NCI-H345 treated with DMSO at 0.1 percent for 48 hours (cell line): ENCODE measurements at regions not wholly inside any gene's neighbourhood (a gene's known extent, or its start where the extent isn't known, plus 50 kb on each side); places are given as distances from the start of the nearest gene placed in this dataset.
"Not testable (repeated sequence)": the region's sequence is repeated elsewhere in the genome, so short reads cannot be mapped to it uniquely, and the experiment has no call there.

Source experiments
- DNase-seq: peaks from one replicate; lab custom pipeline; 2025; ENCODE audit not compliant: unreplicated experiment; lab: John Stamatoyannopoulos, UW

DNA sequence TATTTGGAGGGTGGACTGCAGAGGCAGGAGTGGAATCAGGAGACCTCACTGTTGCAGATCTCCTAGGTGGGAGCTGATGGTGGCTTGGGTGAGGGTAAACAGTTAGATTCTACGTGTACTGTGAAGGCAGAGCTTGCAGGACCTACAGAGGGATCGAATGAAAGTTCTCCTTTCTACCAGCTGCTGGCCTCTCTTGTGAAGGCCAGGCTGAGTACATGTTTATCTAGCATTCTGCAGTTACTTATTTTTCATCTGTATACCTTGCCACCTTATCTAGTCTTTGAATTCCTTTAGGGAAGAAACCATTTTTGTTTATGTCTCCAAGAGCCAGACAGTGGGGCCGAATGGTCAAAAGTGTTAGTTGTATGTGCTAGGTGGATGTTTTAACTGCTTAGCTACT lies 57.6 kb downstream of the PTTG1 start:
- no peak for DNase-seq

GRCh38 chr5:160479926-160480325 lies 58.3 kb downstream of the PTTG1 start:
- no peak for DNase-seq

GRCh38 chr5:160480652-160481051 lies 59.0 kb downstream of the PTTG1 start:
- no peak for DNase-seq

DNA sequence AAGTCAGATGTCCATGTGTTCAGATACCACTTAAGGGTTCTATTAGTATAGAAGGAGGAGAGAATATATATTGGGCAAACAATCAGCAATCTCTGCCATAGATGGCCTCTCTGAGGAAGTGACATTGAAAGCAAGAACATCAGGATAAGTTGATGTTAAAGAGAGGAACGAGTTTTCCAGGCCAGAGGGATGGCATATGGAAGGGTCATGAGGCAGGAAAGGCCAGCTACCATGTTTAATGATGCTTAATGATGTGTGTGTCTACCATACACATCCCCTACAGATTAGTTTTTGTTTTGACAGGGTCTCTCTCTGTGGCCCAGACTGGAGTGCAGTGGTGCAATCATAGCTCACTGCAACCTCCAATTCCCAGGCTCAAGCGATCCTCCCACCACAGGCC lies 63.0 kb downstream of the PTTG1 start:
- DNase-seq, result no peak

DNA sequence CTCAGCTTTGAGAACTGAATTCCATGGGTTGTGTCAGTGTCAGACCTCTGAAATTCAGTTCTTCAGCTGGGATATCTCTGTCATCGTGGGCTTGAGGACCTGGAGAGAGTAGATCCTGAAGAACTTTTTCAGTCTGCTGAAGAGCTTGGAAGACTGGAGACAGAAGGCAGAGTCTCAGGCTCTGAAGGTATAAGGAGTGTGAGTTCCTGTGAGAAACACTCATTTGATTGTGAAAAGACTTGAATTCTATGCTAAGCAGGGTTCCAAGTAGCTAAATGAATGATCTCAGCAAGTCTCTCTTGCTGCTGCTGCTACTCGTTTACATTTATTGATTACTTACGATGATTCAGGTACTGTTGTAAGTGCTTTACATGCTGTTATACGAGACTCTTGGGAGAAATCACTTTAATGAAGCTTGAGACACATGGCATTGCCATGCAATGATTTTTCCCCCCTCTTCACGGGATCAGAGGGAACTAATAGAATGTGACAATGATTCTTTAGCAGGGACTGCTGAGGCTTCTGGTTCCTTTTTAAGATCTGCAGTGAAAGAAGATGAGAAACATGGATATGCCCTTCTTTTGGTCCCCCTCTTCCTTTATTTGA lies 63.8 kb downstream of the PTTG1 start:
- no peak for DNase-seq

- DNase-seq, result no peak
Observed at GRCh38 chr5:160486573-160486972, 64.9 kb downstream of the PTTG1 start.

GRCh38 chr5:160488394-160489325 lies 67.0 kb downstream of the PTTG1 start:
- DNase-seq, result no peak

DNA sequence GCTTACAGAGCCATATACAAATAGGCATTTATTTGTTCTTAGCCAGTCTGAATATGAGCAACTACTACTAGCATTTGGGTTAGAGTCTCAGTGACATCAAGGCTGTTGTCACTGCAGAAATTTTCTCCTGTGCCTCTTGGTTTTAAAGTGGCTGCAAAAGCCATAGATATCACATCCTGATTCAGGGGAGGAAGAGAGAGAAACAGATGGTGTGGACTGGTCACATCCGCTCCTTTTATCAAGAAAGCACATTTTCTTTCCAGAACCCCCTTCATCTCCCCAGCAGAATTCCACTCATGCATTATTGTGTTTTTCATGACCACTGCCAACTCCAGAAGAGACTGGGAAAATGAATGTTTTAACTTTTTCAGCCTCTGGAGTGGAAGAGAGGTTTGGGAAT lies 69.8 kb downstream of the PTTG1 start:
- no peak for DNase-seq

GRCh38 chr5:160492565-160492964 lies 70.9 kb downstream of the PTTG1 start:
- DNase-seq, result no peak

- DNase-seq, result no peak
Observed at GRCh38 chr5:160493806-160494338, 72.2 kb downstream of the PTTG1 start.

DNA sequence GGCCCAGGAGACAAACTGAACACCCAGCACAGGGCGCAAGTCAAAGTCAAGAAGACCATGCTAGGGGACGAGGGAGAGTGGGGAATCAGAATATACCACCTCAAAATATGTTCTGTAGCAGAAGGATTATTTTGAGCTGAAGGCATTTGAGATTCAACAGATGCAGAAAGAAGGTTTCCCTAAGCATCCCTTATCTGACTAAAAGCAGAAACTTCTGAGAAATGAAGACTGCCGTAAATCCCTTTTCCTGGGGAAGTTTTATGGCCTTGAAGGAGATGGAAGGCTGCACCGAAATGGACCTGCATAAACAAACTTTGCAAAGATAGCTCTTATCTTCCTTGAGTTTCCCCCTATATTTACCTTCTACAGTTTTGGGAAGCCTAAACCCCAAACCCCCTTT lies 72.8 kb downstream of the PTTG1 start:
- no peak for DNase-seq

DNA sequence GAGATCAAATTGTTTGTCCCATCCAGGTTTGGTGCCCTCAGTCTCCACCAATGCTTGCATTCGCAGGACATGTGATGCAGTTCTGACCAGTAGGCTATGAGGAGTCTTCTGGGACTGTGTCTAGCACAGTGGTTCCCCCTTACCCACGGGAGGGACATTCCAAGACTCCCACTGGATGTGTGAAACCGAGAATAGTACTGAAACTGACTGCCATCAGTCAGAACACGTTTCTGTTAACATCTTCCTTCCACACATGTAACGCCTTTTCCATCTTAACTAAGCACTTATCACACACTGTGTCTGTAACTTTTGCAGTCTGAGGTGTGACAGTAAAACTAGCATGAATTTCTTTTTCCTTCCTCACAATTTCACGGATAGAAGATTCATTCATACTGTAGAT lies 74.7 kb downstream of the PTTG1 start:
- DNase-seq, result no peak

GRCh38 chr5:160496784-160497183 lies 75.1 kb downstream of the PTTG1 start:
- DNase-seq, result no peak

GRCh38 chr5:160497878-160498277 lies 76.2 kb downstream of the PTTG1 start:
- no peak for DNase-seq

DNA sequence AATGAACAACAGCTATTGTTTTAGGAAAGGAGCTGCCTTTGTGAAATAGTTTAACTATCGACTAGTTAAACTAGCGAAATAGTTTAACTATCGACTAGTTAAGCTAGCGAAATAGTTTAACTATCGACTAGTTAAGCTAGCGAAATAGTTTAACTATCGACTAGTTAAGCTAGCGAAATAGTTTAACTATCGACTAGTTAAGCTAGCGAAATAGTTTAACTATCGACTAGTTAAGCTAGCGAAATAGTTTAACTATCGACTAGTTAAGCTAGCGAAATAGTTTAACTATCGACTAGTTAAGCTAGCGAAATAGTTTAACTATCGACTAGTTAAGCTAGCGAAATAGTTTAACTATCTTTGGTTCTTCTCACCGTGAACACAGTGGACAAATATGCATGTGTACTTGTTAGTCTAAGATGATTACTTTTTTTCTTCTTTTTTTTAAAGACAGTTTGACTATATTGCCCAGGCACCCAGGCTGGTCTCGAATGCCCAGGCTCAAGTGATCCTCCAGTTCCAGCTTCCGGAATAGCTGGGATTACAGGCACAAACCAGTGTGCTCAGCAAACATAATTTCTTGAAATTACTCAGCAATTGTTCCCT lies 76.9 kb downstream of the PTTG1 start:
- DNase-seq, result not testable (repeated sequence)

- DNase-seq, result no peak
Observed at GRCh38 chr5:160500786-160501779, 79.4 kb downstream of the PTTG1 start.

DNA sequence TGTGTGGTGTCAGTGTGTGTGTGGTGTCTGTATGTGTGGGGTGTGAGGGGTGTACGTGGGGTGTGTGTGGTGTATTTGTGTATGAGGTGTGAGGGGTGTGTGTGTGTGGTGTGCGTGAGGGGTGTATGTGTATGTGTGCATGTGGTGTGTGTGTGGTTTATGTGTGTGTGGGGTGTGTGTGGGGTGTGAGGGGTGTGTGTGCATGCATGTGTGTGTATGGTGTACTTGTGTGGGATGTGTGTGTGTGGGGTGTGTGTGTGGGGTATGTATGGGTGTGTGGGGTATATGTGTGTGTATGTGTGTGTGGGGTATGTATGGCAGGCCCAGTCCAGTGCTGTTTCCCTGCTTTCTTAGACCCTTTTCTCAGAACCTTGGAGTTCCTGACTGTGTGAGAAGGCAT lies 83.3 kb downstream of the PTTG1 start:
- DNase-seq, result no peak

- DNase-seq, result no peak
Observed at GRCh38 chr5:160506006-160507004, 84.7 kb downstream of the PTTG1 start.

- DNase-seq, result no peak
Observed at GRCh38 chr5:160507221-160507721, 85.6 kb downstream of the PTTG1 start.
